Endothelial cell (in vitro differentiated cells): ENCODE measurements at regions not wholly inside any gene's neighbourhood (a gene's known extent, or its start where the extent isn't known, plus 50 kb on each side); places are given as distances from the start of the nearest gene placed in this dataset.
"Not testable (repeated sequence)": the region's sequence is repeated elsewhere in the genome, so short reads cannot be mapped to it uniquely, and the experiment has no call there.

ENCODE experiments used
- DNase-seq: peaks from one replicate; pipeline ENCODE4 v3.0.0; 2021; ENCODE audit warnings: low spot score
- H3K27ac Mint-ChIP-seq: one replicate; pipeline ENCODE4 v1.8.0; 2021; ENCODE audit warnings: mixed read lengths, inconsistent platforms; ENCODE audit not compliant: unreplicated experiment
- H3K27me3 Mint-ChIP-seq: one replicate; pipeline ENCODE4 v1.8.0; 2021; ENCODE audit warnings: mild to moderate bottlenecking, moderate library complexity, mixed read lengths, inconsistent platforms; ENCODE audit not compliant: unreplicated experiment
- H3K36me3 Mint-ChIP-seq: one replicate; pipeline ENCODE4 v1.8.0; 2021; ENCODE audit warnings: mild to moderate bottlenecking, low read depth, mixed read lengths, inconsistent platforms; ENCODE audit not compliant: unreplicated experiment
- H3K4me1 Mint-ChIP-seq: one replicate; pipeline ENCODE4 v1.8.0; 2021; ENCODE audit warnings: mild to moderate bottlenecking, mixed read lengths, inconsistent platforms; ENCODE audit not compliant: unreplicated experiment
- H3K4me3 Mint-ChIP-seq: one replicate; pipeline ENCODE4 v1.8.0; 2021; ENCODE audit warnings: mild to moderate bottlenecking, mixed read lengths, inconsistent platforms; ENCODE audit not compliant: unreplicated experiment
- H3K9me3 Mint-ChIP-seq: one replicate; pipeline ENCODE4 v1.8.0; 2021; ENCODE audit warnings: mixed read lengths, inconsistent platforms; ENCODE audit not compliant: unreplicated experiment
- TF ChIP-seq, protein P1 (sequence below): fragments of 200-600 bp; sonication (generic); IDR thresholded peaks from one replicate; pipeline ENCODE4 v1.5.0; 2021; ENCODE audit warnings: antibody characterized with exemption; ENCODE audit not compliant: unreplicated experiment

DNA sequence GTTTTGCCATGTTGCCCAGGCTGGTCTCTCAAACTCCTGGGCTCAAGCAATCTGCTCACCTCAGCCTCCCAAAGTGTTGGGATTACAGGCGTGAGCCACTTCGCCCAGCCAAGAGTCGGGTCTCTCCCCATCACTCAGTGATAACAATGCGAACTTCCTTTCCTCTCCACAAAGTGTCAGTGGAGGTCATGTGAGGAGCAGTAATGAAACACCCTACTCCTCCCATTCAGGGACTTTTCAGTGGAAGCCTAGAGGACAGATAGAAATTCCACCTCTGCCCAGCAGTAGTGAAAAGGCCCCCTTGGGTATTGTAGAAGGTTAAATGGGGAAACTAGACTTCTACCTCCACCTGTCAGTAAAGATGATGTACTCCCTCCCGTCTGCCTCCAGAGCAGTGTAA lies 141.9 kb upstream of the STK26 start:
- H3K4me1 Mint-ChIP-seq: peaks cover 14% of the 10 kb centered on the region
- TF ChIP-seq, protein P1, sequence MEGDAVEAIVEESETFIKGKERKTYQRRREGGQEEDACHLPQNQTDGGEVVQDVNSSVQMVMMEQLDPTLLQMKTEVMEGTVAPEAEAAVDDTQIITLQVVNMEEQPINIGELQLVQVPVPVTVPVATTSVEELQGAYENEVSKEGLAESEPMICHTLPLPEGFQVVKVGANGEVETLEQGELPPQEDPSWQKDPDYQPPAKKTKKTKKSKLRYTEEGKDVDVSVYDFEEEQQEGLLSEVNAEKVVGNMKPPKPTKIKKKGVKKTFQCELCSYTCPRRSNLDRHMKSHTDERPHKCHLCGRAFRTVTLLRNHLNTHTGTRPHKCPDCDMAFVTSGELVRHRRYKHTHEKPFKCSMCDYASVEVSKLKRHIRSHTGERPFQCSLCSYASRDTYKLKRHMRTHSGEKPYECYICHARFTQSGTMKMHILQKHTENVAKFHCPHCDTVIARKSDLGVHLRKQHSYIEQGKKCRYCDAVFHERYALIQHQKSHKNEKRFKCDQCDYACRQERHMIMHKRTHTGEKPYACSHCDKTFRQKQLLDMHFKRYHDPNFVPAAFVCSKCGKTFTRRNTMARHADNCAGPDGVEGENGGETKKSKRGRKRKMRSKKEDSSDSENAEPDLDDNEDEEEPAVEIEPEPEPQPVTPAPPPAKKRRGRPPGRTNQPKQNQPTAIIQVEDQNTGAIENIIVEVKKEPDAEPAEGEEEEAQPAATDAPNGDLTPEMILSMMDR: no peak
- DNase-seq: no peak
- H3K4me3 Mint-ChIP-seq: no peak overlapping the region
- no peak overlapping the region for H3K27ac Mint-ChIP-seq
- H3K27me3 Mint-ChIP-seq: no peaks in the 10 kb centered on the region
- no peaks in the 10 kb centered on the region for H3K9me3 Mint-ChIP-seq
- no peaks in the 10 kb centered on the region for H3K36me3 Mint-ChIP-seq

DNA sequence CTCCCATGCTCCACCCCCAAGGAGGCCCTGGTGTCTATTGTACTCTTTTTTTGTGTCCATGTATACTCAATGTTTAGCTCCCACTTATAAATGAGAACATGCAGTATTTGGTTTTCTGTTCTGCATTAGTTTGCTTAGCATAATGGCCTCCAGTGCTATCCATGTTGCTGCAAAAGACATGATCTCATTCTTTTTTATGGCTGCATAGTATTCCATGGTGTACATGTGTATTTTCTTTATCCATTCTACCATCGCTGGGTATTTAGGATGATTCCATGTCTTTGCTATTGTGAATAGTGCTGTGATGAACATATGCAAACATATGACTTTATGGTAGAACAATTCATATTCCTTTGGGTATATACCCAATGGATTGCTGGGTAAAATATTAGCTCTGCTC lies 138.1 kb upstream of the STK26 start:
- H3K9me3 Mint-ChIP-seq, H3K27me3 Mint-ChIP-seq, H3K27ac Mint-ChIP-seq, H3K4me3 Mint-ChIP-seq, H3K36me3 Mint-ChIP-seq, DNase-seq: not testable (repeated sequence)
- peaks cover 14% of the 10 kb centered on the region for H3K4me1 Mint-ChIP-seq

DNA sequence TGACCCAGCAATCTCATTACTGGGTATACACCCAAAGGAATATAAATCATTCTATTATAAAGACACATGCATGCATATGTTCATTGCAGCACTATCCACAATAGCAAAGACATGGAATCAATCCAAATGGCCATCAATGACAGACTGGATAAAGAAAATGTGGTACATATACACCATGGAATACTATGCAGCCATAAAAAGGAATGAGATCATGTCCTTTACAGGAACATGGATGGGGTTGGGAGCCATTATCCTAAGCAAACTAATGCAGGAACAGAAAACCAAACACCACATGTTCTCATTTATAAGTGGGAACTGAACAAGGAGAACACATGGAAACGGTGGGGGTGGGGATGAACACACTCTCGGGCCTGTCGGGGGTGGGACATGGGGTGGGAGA lies 129.2 kb upstream of the STK26 start:
- not testable (repeated sequence) for H3K4me1 Mint-ChIP-seq, DNase-seq, H3K4me3 Mint-ChIP-seq, H3K27me3 Mint-ChIP-seq, H3K36me3 Mint-ChIP-seq, H3K27ac Mint-ChIP-seq, H3K9me3 Mint-ChIP-seq

DNA sequence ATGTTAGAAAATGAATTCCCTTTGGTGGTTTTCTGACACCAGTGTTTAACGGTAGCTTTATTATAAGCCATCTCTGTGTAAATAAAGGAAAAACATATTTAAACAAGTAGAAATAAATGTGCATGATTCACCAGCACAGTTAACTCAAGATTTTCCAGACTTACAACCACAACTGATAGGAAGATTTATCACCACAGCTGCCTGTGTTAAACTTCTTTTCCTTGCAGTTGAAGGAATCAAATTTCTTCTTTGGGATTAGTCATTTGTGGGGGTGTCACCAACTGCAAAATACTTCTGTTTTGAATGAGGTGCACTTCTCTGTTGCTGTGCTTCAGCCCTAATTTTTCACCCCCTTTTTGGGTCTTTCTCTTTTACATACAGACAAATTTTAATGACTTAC lies 128.1 kb upstream of the STK26 start:
- no peak for DNase-seq
- Mint-ChIP-seq H3K4me3 (no peak overlapping the region), H3K27me3 (peaks cover 3% of the 10 kb centered on the region), H3K27ac (no peak overlapping the region), H3K9me3 (no peaks in the 10 kb centered on the region), H3K4me1 (peaks cover 2% of the 10 kb centered on the region), H3K36me3 (no peaks in the 10 kb centered on the region)
- TF ChIP-seq, protein P1: no peak

DNA sequence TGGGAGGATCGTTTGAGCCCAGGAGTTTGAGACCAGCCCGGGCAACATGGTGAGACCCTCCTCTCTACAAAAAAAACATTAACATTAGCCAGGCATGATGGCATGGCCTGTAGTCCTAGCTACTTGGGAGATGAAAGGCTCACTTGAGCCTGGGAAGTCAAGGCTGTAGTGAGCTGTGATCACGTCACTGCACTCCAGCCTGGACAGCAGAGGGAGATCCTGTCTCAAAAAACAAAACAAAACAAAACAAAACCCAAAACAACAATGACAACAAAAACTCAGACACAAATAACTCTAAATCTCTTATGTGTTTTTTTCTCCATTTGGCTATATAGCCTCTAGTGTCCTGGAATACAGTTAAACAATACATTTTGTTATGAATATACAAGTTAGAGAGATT lies 127.3 kb upstream of the STK26 start:
- H3K36me3 Mint-ChIP-seq: no peaks in the 10 kb centered on the region
- DNase-seq: no peak
- H3K4me3 Mint-ChIP-seq: no peak overlapping the region
- H3K4me1 Mint-ChIP-seq: no peaks in the 10 kb centered on the region
- H3K27me3 Mint-ChIP-seq: peaks cover 3% of the 10 kb centered on the region
- TF ChIP-seq, protein P1: no peak
- no peak overlapping the region for H3K27ac Mint-ChIP-seq
- H3K9me3 Mint-ChIP-seq: no peaks in the 10 kb centered on the region

DNA sequence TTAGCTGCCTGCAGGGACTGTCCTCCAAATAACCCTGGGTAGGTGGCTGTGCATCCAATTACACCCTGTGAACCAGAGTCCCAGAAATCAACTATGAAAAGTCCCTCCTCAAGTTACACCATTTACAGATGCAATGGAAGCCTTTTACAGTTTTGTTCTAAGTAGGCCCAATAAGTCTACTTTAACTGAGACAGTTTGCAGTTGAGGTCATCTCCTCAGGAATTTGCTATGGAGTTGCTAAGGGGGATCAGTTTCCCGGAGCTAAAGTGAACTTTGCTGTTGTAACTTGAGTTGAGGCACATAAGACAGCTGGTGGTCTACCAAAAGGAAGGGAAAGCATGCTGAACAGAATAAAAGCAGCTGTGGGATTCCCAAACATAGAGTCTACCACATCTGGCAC lies 121.6 kb upstream of the STK26 start:
- no peak overlapping the region for H3K27ac Mint-ChIP-seq
- TF ChIP-seq, protein P1: no peak
- H3K4me1 Mint-ChIP-seq: no peaks in the 10 kb centered on the region
- H3K27me3 Mint-ChIP-seq: no peaks in the 10 kb centered on the region
- H3K9me3 Mint-ChIP-seq: no peaks in the 10 kb centered on the region
- DNase-seq: no peak
- H3K36me3 Mint-ChIP-seq: no peaks in the 10 kb centered on the region
- H3K4me3 Mint-ChIP-seq: no peak overlapping the region
